NCI-H1417 (cell line): ENCODE measurements at regions not wholly inside any gene's neighbourhood (a gene's known extent, or its start where the extent isn't known, plus 50 kb on each side); places are given as distances from the start of the nearest gene placed in this dataset.
"Not testable (repeated sequence)": the region's sequence is repeated elsewhere in the genome, so short reads cannot be mapped to it uniquely, and the experiment has no call there.

Experiments used
- DNase-seq, 3 experiments: peaks; one replicate each; lab custom pipeline; 2025; lab: John Stamatoyannopoulos, UW

GRCh38 chr15:93360976-93361375 is 272.0 kb upstream of the RGMA start:
- DNase-seq, result no peak

GRCh38 chr15:93360318-93360717 is 271.3 kb upstream of the RGMA start:
- DNase-seq, result no peak

- peak in 2 of 3 experiments; percentile 19 to 54 for DNase-seq
Measured at GRCh38 chr15:93359425-93360131, 270.6 kb upstream of the RGMA start.

- no peak for DNase-seq
Measured at GRCh38 chr15:93359060-93359408, 270.0 kb upstream of the RGMA start.

- DNase-seq, result peak in 1 of 3 experiments; percentile 39
Measured at GRCh38 chr15:93358166-93359059, 269.4 kb upstream of the RGMA start.

GRCh38 chr15:93348711-93349545 is 259.9 kb upstream of the RGMA start:
- no peak for DNase-seq

- no peak for DNase-seq
Measured at GRCh38 chr15:93347986-93348385, 259.0 kb upstream of the RGMA start.

- no peak for DNase-seq
Measured at GRCh38 chr15:93345981-93346380, 257.0 kb upstream of the RGMA start.

GRCh38 chr15:93343402-93343801 is 254.4 kb upstream of the RGMA start:
- not testable (repeated sequence) for DNase-seq

GRCh38 chr15:93341164-93341563 is 252.2 kb upstream of the RGMA start:
- DNase-seq, result peak in 1 of 3 experiments; percentile 32

- no peak for DNase-seq
Measured at GRCh38 chr15:93340406-93340805, 251.4 kb upstream of the RGMA start.

GRCh38 chr15:93333796-93334195 is 244.8 kb upstream of the RGMA start:
- no peak for DNase-seq

GRCh38 chr15:93333126-93333525 is 244.1 kb upstream of the RGMA start:
- not testable (repeated sequence) for DNase-seq

GRCh38 chr15:93332168-93332553 is 243.2 kb upstream of the RGMA start:
- DNase-seq, result peak in 1 of 3 experiments; percentile 37

- peak in 2 of 3 experiments; percentile 79 to 95 for DNase-seq
Measured at GRCh38 chr15:93331545-93332167, 242.6 kb upstream of the RGMA start.

- DNase-seq, result no peak
Measured at GRCh38 chr15:93330912-93331544, 242.0 kb upstream of the RGMA start.

- DNase-seq, result no peak
Measured at GRCh38 chr15:93327364-93327763, 238.4 kb upstream of the RGMA start.

- no peak for DNase-seq
Measured at GRCh38 chr15:93324186-93324975, 235.4 kb upstream of the RGMA start.

- no peak for DNase-seq
Measured at GRCh38 chr15:93321881-93322282, 232.9 kb upstream of the RGMA start.

- DNase-seq, result no peak
Measured at GRCh38 chr15:93319121-93319814, 230.3 kb upstream of the RGMA start.
